Natural killer cell (primary cell): ENCODE measurements at regions not wholly inside any gene's neighbourhood (a gene's known extent, or its start where the extent isn't known, plus 50 kb on each side); places are given as distances from the start of the nearest gene placed in this dataset.

Experiments
- ATAC-seq, 3 donors: fragments of 150-1000 bp in 2 of 3; fragments of 200-7000 bp in 1 of 3; cut with Tn5 transposase; 1 replicate in 1 of 3; 2 replicates in 2 of 3; pipeline ENCODE4 v1.10.0; 2021; ENCODE audit warnings: mild to moderate bottlenecking in 2 of 3, moderate library complexity in 2 of 3
- DNase-seq, 2 donors: peaks; one replicate each; pipeline versions ENCODE4 v3.0.0 to v3.0.0-alpha.2; 2013 to 2021; ENCODE audit warnings: mixed read lengths in 1 of 2
- H3K27ac ChIP-seq: one replicate; pipeline ENCODE4 v1.5.1; 2013; ENCODE audit warnings: mild to moderate bottlenecking, low read length
- H3K27me3 ChIP-seq: one replicate; pipeline ENCODE4 v1.6.1; 2013; ENCODE audit warnings: low read length; ENCODE audit not compliant: control insufficient read depth, insufficient read depth
- H3K36me3 ChIP-seq: one replicate; pipeline ENCODE4 v1.6.1; 2013; ENCODE audit warnings: low read length; ENCODE audit not compliant: control insufficient read depth, insufficient read depth
- H3K4me1 ChIP-seq: one replicate; pipeline ENCODE4 v1.6.1; 2013; ENCODE audit warnings: low read length; ENCODE audit not compliant: control insufficient read depth, insufficient read depth
- H3K4me3 ChIP-seq: one replicate; pipeline ENCODE4 v1.5.1; 2013; ENCODE audit warnings: low read length
- H3K9me3 ChIP-seq: one replicate; pipeline ENCODE4 v1.6.1; 2013; ENCODE audit warnings: low read length; ENCODE audit not compliant: control insufficient read depth, insufficient read depth
- H3K27ac Mint-ChIP-seq, 2 donors: one replicate each; pipeline ENCODE4 v1.8.0; 2022; ENCODE audit warnings: mild to moderate bottlenecking in 2 of 2, mixed read lengths in 2 of 2, moderate library complexity in 1 of 2
- H3K27me3 Mint-ChIP-seq, 2 donors: one replicate each; pipeline ENCODE4 v1.8.0; 2022; ENCODE audit warnings: low read depth in 2 of 2, mixed read lengths in 2 of 2
- H3K36me3 Mint-ChIP-seq: one replicate; pipeline ENCODE4 v1.8.0; 2022; ENCODE audit warnings: mixed read lengths
- H3K4me1 Mint-ChIP-seq, 2 donors: one replicate each; pipeline ENCODE4 v1.8.0; 2022; ENCODE audit warnings: mixed read lengths in 2 of 2
- H3K4me3 Mint-ChIP-seq: one replicate; pipeline ENCODE4 v1.8.0; 2022; ENCODE audit warnings: mild to moderate bottlenecking, moderate library complexity, mixed read lengths
- H3K9me3 Mint-ChIP-seq, 2 donors: one replicate each; pipeline ENCODE4 v1.8.0; 2022; ENCODE audit warnings: mixed read lengths in 2 of 2
- WGBS: methylation state at CpG from one replicate; pipeline ENCODE4 v1.1.7; 2013; ENCODE audit warnings: missing lambda C conversion rate; ENCODE audit not compliant: insufficient coverage; 5-methylcytosine and 5-hydroxymethylcytosine counted together
- intact Hi-C: fragments of 100-400 bp; cut with micrococcal nuclease; formaldehyde crosslinking; loops from one replicate; pipeline ENCODE4 v1.14.2; 2022
- TF ChIP-seq, protein P1 (sequence below): fragments of 200-600 bp; IDR thresholded peaks from one replicate; pipeline ENCODE4 v1.8.0; 2022; ENCODE audit warnings: antibody characterized with exemption

DNA sequence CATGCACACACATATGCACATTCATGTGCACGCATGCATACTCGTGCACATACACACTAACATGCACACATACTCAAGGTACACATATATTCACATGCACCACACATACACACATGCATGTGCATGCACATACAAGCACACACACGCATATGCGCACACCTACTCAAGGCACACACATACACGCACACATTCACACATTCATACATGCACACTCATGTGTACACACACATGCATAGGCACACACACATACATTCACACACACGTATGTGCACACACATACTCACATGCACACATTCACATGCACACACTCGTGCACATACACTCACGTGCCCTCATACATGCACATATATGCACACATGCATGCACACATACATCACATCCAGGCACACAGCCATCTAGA lies 489.0 kb downstream of the MN1 start:
- TF ChIP-seq, protein P1, sequence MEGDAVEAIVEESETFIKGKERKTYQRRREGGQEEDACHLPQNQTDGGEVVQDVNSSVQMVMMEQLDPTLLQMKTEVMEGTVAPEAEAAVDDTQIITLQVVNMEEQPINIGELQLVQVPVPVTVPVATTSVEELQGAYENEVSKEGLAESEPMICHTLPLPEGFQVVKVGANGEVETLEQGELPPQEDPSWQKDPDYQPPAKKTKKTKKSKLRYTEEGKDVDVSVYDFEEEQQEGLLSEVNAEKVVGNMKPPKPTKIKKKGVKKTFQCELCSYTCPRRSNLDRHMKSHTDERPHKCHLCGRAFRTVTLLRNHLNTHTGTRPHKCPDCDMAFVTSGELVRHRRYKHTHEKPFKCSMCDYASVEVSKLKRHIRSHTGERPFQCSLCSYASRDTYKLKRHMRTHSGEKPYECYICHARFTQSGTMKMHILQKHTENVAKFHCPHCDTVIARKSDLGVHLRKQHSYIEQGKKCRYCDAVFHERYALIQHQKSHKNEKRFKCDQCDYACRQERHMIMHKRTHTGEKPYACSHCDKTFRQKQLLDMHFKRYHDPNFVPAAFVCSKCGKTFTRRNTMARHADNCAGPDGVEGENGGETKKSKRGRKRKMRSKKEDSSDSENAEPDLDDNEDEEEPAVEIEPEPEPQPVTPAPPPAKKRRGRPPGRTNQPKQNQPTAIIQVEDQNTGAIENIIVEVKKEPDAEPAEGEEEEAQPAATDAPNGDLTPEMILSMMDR = no peak
- Mint-ChIP-seq H3K4me3 (no peak overlapping the region), H3K4me1 (peaks cover 3 to 4% of the 10 kb centered on the region in 2 donors), H3K27ac (no peak overlapping the region), H3K27me3 (peaks cover under 1 to 18% of the 10 kb centered on the region in 2 donors), H3K9me3 (no peaks in the 10 kb centered on the region), H3K36me3 (no peaks in the 10 kb centered on the region)
- 84% methylated on average over 8 of the region's 8 CpGs for WGBS
- no peaks in the 10 kb centered on the region for H3K9me3 ChIP-seq
- DNase-seq (no peak), ATAC-seq (peak in 1 of 3 donors; percentile 28)
- H3K27ac ChIP-seq = no peak overlapping the region
- H3K4me1 ChIP-seq = no peaks in the 10 kb centered on the region
- H3K27me3 ChIP-seq = no peaks in the 10 kb centered on the region
- intact Hi-C loops = no loop called here
- no peaks in the 10 kb centered on the region for H3K36me3 ChIP-seq
- no peak overlapping the region for H3K4me3 ChIP-seq

DNA sequence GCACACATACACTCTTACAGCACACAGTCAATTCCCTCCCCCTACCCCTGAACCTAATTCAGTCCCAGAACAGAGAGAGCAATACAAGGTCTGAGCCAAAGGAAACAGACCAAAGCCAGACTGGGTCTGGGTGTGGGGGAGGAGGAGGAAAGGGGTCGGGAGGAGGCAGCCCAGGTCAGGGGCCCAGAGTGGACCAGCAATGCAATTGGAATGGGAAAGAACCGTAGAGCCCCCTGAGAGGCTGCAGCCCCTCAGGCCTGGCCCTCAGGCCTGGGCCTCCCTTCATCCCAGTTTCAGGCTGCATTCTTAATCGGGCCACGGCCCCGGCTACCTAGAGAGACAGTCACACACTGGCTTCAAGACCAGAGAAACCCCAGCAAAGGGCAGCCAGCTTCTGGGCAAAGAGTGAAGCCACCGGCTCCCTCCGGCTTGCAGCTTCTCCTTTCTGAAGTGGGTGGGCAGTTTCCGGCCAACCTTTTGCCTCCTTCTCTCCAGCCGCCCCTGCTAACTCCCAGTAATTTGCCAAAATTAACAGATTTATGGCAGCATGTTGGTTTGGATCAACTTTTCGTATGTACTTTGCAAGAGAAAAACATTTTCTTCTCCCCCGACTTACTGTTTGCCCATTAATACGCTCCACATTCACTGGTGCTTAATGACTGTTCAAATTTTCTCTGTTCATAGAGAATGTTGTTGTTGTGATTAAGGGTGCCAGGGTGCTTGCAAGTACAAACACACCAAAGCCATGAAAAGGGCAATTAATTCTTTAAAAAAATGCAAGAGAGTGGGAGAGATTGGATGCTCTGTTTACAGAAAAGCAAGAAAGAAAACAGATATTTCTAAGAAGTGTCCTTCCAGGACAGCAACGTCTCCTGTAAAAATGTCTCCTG lies 488.3 kb downstream of the MN1 start:
- H3K4me1 ChIP-seq = no peaks in the 10 kb centered on the region
- TF ChIP-seq, protein P1 = no peak
- H3K27me3 Mint-ChIP-seq = peaks cover 7 to 20% of the 10 kb centered on the region in 2 donors

DNA sequence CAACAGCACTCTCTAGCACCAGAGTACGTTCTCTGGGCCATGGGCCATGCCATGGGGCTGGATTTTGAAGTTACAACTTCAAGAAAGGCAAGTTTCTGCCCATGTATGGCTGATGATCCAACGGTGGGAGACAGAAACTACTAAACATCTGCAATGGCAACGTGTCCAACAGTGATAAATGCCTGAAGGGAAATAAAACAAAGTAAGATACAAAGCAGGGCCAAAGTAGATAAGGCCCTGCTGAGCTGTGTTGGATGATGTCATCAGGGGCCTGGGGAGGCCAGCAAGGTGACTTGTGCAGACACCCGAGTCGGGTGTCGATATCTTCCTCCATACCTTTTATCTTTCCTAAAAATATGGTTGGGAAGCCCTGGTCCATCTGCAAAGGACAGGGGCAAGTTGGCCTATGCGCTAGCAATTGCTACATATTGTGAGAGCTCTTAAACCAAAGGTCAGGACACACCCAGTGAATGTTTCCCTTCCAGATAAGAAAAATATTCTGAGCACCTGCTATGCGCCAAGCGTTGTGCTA lies 487.2 kb downstream of the MN1 start:
- Mint-ChIP-seq H3K4me3 (no peak overlapping the region), H3K4me1 (no peaks in the 10 kb centered on the region), H3K27me3 (peaks cover 18 to 23% of the 10 kb centered on the region in 2 donors), H3K36me3 (no peaks in the 10 kb centered on the region), H3K9me3 (no peaks in the 10 kb centered on the region), H3K27ac (no peak overlapping the region)
- TF ChIP-seq, protein P1 = no peak
- 82% methylated on average over 9 of the region's 9 CpGs for WGBS
- Histone ChIP-seq H3K4me1 (no peaks in the 10 kb centered on the region), H3K27ac (no peak overlapping the region), H3K27me3 (no peaks in the 10 kb centered on the region), H3K9me3 (no peaks in the 10 kb centered on the region), H3K4me3 (no peak overlapping the region), H3K36me3 (no peaks in the 10 kb centered on the region)
- ATAC-seq (no peak), DNase-seq (no peak)
- intact Hi-C loops = no loop called here

More for the DNA sequence above, 488.3 kb downstream of the MN1 start:
- no peak overlapping the region for H3K27ac Mint-ChIP-seq
- no peaks in the 10 kb centered on the region for H3K9me3 ChIP-seq
- no peaks in the 10 kb centered on the region for H3K27me3 ChIP-seq
- H3K4me3 ChIP-seq = no peak overlapping the region
- no peaks in the 10 kb centered on the region for H3K36me3 Mint-ChIP-seq
- H3K4me3 Mint-ChIP-seq = no peak overlapping the region
- 67% methylated on average over 12 of the region's 13 CpGs for WGBS
- no peaks in the 10 kb centered on the region for H3K4me1 Mint-ChIP-seq
- no peaks in the 10 kb centered on the region for H3K9me3 Mint-ChIP-seq
- ATAC-seq = no peak
- H3K27ac ChIP-seq = no peak overlapping the region
- no peaks in the 10 kb centered on the region for H3K36me3 ChIP-seq
- intact Hi-C loops = no loop called here
- no peak for DNase-seq
